Calu3 (cell line): ENCODE measurements at regions not wholly inside any gene's neighbourhood (a gene's known extent, or its start where the extent isn't known, plus 50 kb on each side); places are given as distances from the start of the nearest gene placed in this dataset.

Source experiments
- BruUV-seq: library from RNA; stranded (reverse); fragments of 400-500 nt; replicated peaks from 2 replicates; lab custom pipeline; 2021; lab: Mats Ljungman, UMichigan
- CTCF ChIA-PET: fragments of 300-600 bp; sonication (Branson Sonifier 250); formaldehyde crosslinking; loops from one replicate; lab custom pipeline; 2022; ENCODE audit warnings: antibody characterized with exemption; lab: Charles Lee
- DNase-seq: peaks from one replicate; pipeline ENCODE4 v3.0.0; 2022
- H3K27ac Mint-ChIP-seq: one replicate; pipeline ENCODE4 v1.8.0; 2022; ENCODE audit warnings: mixed read lengths; ENCODE audit not compliant: unreplicated experiment
- H3K27me3 Mint-ChIP-seq: one replicate; pipeline ENCODE4 v1.8.0; 2022; ENCODE audit warnings: mixed read lengths; ENCODE audit not compliant: unreplicated experiment
- H3K36me3 Mint-ChIP-seq: one replicate; pipeline ENCODE4 v1.8.0; 2022; ENCODE audit warnings: mild to moderate bottlenecking, moderate library complexity, mixed read lengths; ENCODE audit not compliant: insufficient read depth, unreplicated experiment
- H3K4me1 Mint-ChIP-seq: one replicate; pipeline ENCODE4 v1.8.0; 2022; ENCODE audit warnings: mild to moderate bottlenecking, low read depth, mixed read lengths; ENCODE audit not compliant: unreplicated experiment
- H3K4me3 Mint-ChIP-seq: one replicate; pipeline ENCODE4 v1.8.0; 2022; ENCODE audit warnings: mild to moderate bottlenecking, low read depth, moderate library complexity, mixed read lengths; ENCODE audit not compliant: unreplicated experiment
- H3K9me3 Mint-ChIP-seq: one replicate; pipeline ENCODE4 v1.8.0; 2022; ENCODE audit warnings: low read depth, mixed read lengths; ENCODE audit not compliant: unreplicated experiment
- CTCF ChIP-seq: fragments of 200-600 bp; IDR thresholded peaks from one replicate; pipeline ENCODE4 v1.8.0; 2022; ENCODE audit warnings: antibody characterized with exemption; ENCODE audit not compliant: unreplicated experiment
- intact Hi-C: fragments of 100-400 bp; cut with micrococcal nuclease; formaldehyde crosslinking; loops from one replicate; pipeline ENCODE4 v1.10.0; 2022; ENCODE audit not compliant: unreplicated experiment

- no peak for DNase-seq
- H3K4me1 Mint-ChIP-seq = no peaks in the 10 kb centered on the region
- BruUV-seq = no TSS peak
- H3K9me3 Mint-ChIP-seq = peaks cover 7% of the 10 kb centered on the region
- H3K4me3 Mint-ChIP-seq = no peak overlapping the region
- intact Hi-C loops = no loop called here
- CTCF ChIA-PET = no interaction called here
- H3K27me3 Mint-ChIP-seq = no peaks in the 10 kb centered on the region
- no peak for TF ChIP-seq CTCF
- no peak overlapping the region for H3K27ac Mint-ChIP-seq
- H3K36me3 Mint-ChIP-seq = no peaks in the 10 kb centered on the region
Measured at GRCh38 chr6:19525673-19526072, 311.5 kb upstream of the ID4 start.

- CTCF ChIA-PET = no interaction called here
- no peak for TF ChIP-seq CTCF
- no peak overlapping the region for H3K27ac Mint-ChIP-seq
- no peak for DNase-seq
- H3K4me1 Mint-ChIP-seq = no peaks in the 10 kb centered on the region
- no peaks in the 10 kb centered on the region for H3K27me3 Mint-ChIP-seq
- intact Hi-C loops = no loop called here
- no peak overlapping the region for H3K4me3 Mint-ChIP-seq
- peaks cover 4% of the 10 kb centered on the region for H3K9me3 Mint-ChIP-seq
- BruUV-seq = no TSS peak
- H3K36me3 Mint-ChIP-seq = no peaks in the 10 kb centered on the region
Measured at GRCh38 chr6:19530188-19530587, 307.0 kb upstream of the ID4 start.

- no peaks in the 10 kb centered on the region for H3K27me3 Mint-ChIP-seq
- no TSS peak for BruUV-seq
- no peak overlapping the region for H3K4me3 Mint-ChIP-seq
- CTCF ChIA-PET = no interaction called here
- no peaks in the 10 kb centered on the region for H3K36me3 Mint-ChIP-seq
- no peak for TF ChIP-seq CTCF
- H3K9me3 Mint-ChIP-seq = peaks cover 6% of the 10 kb centered on the region
- H3K4me1 Mint-ChIP-seq = no peaks in the 10 kb centered on the region
- DNase-seq = no peak
- intact Hi-C loops = no loop called here
- H3K27ac Mint-ChIP-seq = no peak overlapping the region
Measured at GRCh38 chr6:19535351-19535750, 301.8 kb upstream of the ID4 start.

GRCh38 chr6:19536838-19537237 is 300.3 kb upstream of the ID4 start:
- no peaks in the 10 kb centered on the region for H3K27me3 Mint-ChIP-seq
- no peaks in the 10 kb centered on the region for H3K4me1 Mint-ChIP-seq
- intact Hi-C loops = no loop called here
- peaks cover 6% of the 10 kb centered on the region for H3K9me3 Mint-ChIP-seq
- H3K27ac Mint-ChIP-seq = no peak overlapping the region
- H3K4me3 Mint-ChIP-seq = no peak overlapping the region
- BruUV-seq = no TSS peak
- CTCF ChIA-PET = interaction anchor here (0.8 to 1.0 kb wide), 2 partner anchors 14 to 418 kb away, joined by 3 to 4 read pairs; no protein-coding TSS in a partner anchor
- H3K36me3 Mint-ChIP-seq = no peaks in the 10 kb centered on the region
- no peak for DNase-seq
- TF ChIP-seq CTCF = no peak
